HFF-Myc (cell line): ENCODE measurements at regions not wholly inside any gene's neighbourhood (a gene's known extent, or its start where the extent isn't known, plus 50 kb on each side); places are given as distances from the start of the nearest gene placed in this dataset.

ENCODE experiments used
- DNase-seq: peaks from one replicate; pipeline ENCODE4 v3.0.0-alpha.2; 2011; ENCODE audit warnings: low read depth; ENCODE audit errors: extremely low read depth
- H3K4me3 ChIP-seq: replicated peaks from 2 replicates; pipeline ENCODE4 v1.5.1; 2011; ENCODE audit warnings: low read depth, mild to moderate bottlenecking, control low read depth, low read length
- TF ChIP-seq, protein P1 (sequence below): IDR thresholded peaks from 2 replicates; pipeline ENCODE4 v1.5.1; 2012; ENCODE audit warnings: mild to moderate bottlenecking, low read depth, low read length, control low read depth; ENCODE audit errors: missing control alignments

DNA sequence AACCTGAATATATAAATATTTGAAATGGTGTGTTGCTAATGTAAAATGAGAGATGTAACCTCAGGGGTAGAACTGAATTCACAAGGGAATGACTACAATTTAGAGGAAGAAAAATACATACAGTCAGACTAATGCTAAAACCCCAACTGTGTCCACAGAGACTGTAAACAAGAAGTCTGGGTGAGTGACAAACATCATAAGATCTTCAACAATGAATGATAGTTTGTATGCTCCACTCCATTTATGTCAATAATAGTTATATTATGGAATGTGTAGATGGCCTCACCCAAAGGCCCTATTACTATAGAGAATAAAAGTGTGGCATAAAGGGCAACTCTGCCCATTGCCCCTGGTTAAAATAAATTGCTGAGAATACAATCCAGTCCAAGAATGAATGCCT lies 102.9 kb downstream of the CETN3 start:
- TF ChIP-seq, protein P1, sequence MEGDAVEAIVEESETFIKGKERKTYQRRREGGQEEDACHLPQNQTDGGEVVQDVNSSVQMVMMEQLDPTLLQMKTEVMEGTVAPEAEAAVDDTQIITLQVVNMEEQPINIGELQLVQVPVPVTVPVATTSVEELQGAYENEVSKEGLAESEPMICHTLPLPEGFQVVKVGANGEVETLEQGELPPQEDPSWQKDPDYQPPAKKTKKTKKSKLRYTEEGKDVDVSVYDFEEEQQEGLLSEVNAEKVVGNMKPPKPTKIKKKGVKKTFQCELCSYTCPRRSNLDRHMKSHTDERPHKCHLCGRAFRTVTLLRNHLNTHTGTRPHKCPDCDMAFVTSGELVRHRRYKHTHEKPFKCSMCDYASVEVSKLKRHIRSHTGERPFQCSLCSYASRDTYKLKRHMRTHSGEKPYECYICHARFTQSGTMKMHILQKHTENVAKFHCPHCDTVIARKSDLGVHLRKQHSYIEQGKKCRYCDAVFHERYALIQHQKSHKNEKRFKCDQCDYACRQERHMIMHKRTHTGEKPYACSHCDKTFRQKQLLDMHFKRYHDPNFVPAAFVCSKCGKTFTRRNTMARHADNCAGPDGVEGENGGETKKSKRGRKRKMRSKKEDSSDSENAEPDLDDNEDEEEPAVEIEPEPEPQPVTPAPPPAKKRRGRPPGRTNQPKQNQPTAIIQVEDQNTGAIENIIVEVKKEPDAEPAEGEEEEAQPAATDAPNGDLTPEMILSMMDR, result no peak
- H3K4me3 ChIP-seq, result no peak overlapping the region
- DNase-seq, result no peak

DNA sequence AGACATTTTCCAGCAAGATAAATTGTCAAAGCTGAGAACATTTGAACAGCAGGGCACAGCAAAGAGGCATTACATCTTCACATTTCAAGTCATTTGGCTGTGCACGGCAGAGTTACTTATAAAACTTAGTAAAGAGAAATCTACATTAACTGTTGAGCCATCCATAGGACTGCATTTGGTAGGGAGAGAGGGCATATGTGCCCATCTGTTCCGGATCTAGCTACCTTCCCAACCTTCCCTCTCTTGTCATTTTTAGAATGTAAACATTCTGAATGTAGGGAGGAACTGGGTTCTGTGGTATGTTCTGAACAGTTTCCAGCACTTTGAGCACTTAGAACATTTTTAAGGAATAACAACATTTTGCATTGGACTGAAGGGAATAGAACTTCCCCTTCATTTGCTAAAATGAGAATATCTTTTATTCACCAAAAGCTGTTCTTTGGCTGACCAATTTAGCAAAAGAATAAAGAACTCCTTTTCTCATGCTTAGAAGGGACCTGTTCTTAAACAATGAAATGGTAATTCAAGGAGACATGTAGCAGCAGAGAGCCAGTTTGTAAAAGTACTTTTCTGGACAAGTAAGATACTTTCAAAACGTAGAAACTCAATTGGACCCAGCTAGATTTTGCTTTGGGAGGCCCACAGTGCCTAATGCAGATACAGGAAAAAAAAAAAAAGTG lies 104.4 kb downstream of the CETN3 start:
- TF ChIP-seq, protein P1, result no peak
- no peak overlapping the region for H3K4me3 ChIP-seq
- no peak for DNase-seq

DNA sequence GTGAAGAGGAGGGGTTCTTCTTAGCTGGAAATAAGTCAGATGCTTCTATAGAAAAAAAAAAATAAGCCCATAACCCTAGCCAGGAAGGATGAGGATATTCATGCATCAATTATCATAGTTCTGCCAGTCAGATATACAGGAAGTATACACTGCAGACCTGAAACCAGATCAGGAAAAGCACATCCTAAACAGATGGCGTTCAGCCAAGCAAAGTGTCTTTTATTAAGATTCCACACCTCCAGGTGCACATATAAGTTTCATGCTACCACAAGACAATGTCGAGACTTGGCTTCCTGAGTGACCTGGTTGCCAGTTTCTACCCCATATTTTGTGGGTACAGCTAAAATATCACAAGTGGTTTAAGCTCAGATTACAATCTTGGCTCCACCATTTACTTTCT lies 108.3 kb downstream of the CETN3 start:
- DNase-seq, result no peak
- H3K4me3 ChIP-seq, result no peak overlapping the region
- TF ChIP-seq, protein P1, result no peak

DNA sequence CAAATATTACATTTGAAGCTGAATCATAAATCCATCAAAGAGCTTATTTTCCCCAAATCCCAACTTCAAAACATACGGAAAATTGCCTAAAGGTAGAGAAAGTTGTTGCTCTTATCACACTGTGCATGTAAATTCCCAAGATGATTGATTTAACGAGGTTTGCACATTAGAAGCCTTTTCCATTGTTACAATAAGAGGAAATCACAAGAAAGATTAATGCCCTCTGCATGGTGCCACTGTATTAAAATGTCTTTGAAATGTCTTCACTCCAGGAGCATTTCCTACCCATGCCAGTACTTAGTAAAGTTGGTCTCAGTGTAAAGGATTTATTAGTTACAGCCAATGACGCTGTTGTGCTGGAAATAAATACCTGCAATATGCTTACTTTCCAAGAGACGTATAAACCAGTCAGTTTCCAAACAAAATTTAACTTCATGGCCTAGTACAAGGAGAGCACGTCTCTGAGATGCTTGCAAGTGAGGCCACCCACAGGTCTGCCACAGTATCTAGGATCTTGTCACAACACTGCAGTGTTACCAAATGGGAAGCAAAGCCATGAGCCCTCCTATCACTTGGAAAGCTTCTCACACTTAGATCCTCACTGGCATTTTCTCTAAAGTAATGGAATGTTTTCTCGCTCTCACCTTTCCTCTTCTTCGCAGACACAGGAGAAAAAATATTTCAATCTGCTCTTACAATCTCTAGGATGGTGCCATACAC lies 112.4 kb downstream of the CETN3 start:
- DNase-seq, result no peak
- TF ChIP-seq, protein P1, result no peak

DNA sequence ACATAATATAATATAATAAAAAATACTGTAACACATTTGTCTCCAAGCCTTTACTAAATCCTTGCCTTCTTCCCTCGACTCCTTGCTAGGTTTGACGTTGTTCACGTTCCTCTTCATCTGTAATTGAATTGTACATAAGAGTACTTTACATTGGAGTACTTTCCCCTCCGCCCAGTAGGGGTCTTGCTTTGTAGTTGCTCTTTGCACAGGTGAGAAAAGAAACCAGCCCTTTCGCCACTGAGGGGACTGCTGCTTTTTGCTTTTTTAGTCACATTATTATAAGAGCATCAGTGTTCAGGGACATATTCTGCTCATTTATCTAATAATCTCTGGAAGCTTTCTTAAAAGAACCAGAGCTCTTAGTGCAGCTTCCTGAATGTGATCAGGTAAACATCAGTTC lies 115.0 kb downstream of the CETN3 start:
- DNase-seq, result no peak
- no peak overlapping the region for H3K4me3 ChIP-seq
- TF ChIP-seq, protein P1, result no peak

More for the DNA sequence above, 112.4 kb downstream of the CETN3 start:
- H3K4me3 ChIP-seq, result no peak overlapping the region

DNA sequence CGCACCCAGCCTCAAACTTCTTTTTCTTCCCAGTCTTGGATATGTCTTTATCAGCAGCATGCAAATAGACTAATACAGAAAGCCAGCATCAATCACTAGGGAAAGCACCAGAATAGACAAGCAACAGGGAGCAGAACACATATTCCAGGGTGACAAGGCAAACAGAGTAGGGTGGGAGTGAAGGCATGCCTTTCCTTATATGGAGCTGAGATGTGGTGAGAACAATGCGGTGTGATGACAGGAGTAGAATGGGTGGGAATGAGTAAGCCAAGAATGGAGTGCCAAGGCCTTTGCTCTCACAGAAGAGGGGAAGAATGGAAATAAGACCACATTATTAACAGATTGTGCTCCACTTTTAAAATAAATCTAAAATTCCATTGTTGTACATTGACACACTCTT lies 115.6 kb downstream of the CETN3 start:
- no peak overlapping the region for H3K4me3 ChIP-seq
- DNase-seq, result no peak
- TF ChIP-seq, protein P1, result no peak
